GM18517 (cell line): ENCODE measurements at regions not wholly inside any gene's neighbourhood (a gene's known extent, or its start where the extent isn't known, plus 50 kb on each side); places are given as distances from the start of the nearest gene placed in this dataset.

Experiments used
- ATAC-seq: cut with Tn5 transposase; IDR thresholded peaks from one replicate; pipeline ENCODE4 v1.9.1; 2021; ENCODE audit warnings: mild to moderate bottlenecking, moderate library complexity; ENCODE audit not compliant: unreplicated experiment

- ATAC-seq: no peak
Observed at GRCh38 chr15:69574506-69574905, 121.9 kb downstream of the RPLP1 start.

- ATAC-seq: no peak
Observed at GRCh38 chr15:69575387-69575786, 122.8 kb downstream of the RPLP1 start.

- ATAC-seq: no peak
Observed at GRCh38 chr15:69576035-69576526, 123.5 kb downstream of the RPLP1 start.

GRCh38 chr15:69576948-69577351 lies 124.3 kb downstream of the RPLP1 start:
- ATAC-seq: no peak

- ATAC-seq: no peak
Observed at GRCh38 chr15:69577397-69577796, 124.8 kb downstream of the RPLP1 start.

GRCh38 chr15:69578252-69578651 lies 125.6 kb downstream of the RPLP1 start:
- no peak for ATAC-seq

- no peak for ATAC-seq
Observed at GRCh38 chr15:69578787-69579583, 126.4 kb downstream of the RPLP1 start.

GRCh38 chr15:69579950-69580618 lies 127.5 kb downstream of the RPLP1 start:
- ATAC-seq: no peak

- no peak for ATAC-seq
Observed at GRCh38 chr15:69583626-69584025, 131.0 kb downstream of the RPLP1 start.

GRCh38 chr15:69585937-69586336 lies 133.3 kb downstream of the RPLP1 start:
- no peak for ATAC-seq

- ATAC-seq: no peak
Observed at GRCh38 chr15:69586721-69587120, 134.1 kb downstream of the RPLP1 start.

GRCh38 chr15:69587723-69588426 lies 135.3 kb downstream of the RPLP1 start:
- ATAC-seq: no peak

- no peak for ATAC-seq
Observed at GRCh38 chr15:69590201-69590710, 137.6 kb downstream of the RPLP1 start.

GRCh38 chr15:69590932-69591524 lies 138.4 kb downstream of the RPLP1 start:
- no peak for ATAC-seq

- no peak for ATAC-seq
Observed at GRCh38 chr15:69591905-69592508, 139.4 kb downstream of the RPLP1 start.

- ATAC-seq: no peak
Observed at GRCh38 chr15:69592954-69593353, 140.3 kb downstream of the RPLP1 start.

- no peak for ATAC-seq
Observed at GRCh38 chr15:69593488-69593887, 140.9 kb downstream of the RPLP1 start.

- no peak for ATAC-seq
Observed at GRCh38 chr15:69593981-69594966, 141.7 kb downstream of the RPLP1 start.

GRCh38 chr15:69595009-69595791 lies 142.6 kb downstream of the RPLP1 start:
- ATAC-seq: no peak
